Esophagus squamous epithelium (tissue), 5 donors: ENCODE measurements at regions not wholly inside any gene's neighbourhood (a gene's known extent, or its start where the extent isn't known, plus 50 kb on each side); places are given as distances from the start of the nearest gene placed in this dataset.

ENCODE experiments used
- DNase-seq: peaks from one replicate; lab custom pipeline; 2025; lab: John Stamatoyannopoulos, UW
- H3K27ac ChIP-seq, 4 donors: fragments of 200-600 bp; sonication (generic); one replicate each; pipeline ENCODE4 v1.5.1; 2016 to 2019; ENCODE audit warnings: mild to moderate bottlenecking in 1 of 4
- H3K27me3 ChIP-seq, 4 donors: fragments of 200-600 bp; sonication (generic); 1 replicate in 3 of 4; 2 replicates in 1 of 4; pipeline versions ENCODE4 v1.5.1 to v1.6.0; 2017 to 2021; ENCODE audit warnings: antibody characterized with exemption in 1 of 4
- H3K36me3 ChIP-seq, 3 donors: fragments of 200-600 bp; sonication (generic); one replicate each; pipeline ENCODE4 v1.5.1; 2016 to 2019
- H3K4me1 ChIP-seq, 3 donors: fragments of 200-600 bp; sonication (generic); one replicate each; pipeline ENCODE4 v1.5.1; 2017 to 2019
- H3K4me3 ChIP-seq, 4 donors: fragments of 200-600 bp; sonication (generic); 1 replicate in 3 of 4; 2 replicates in 1 of 4; pipeline ENCODE4 v1.5.1; 2016 to 2019; ENCODE audit warnings: mild to moderate bottlenecking in 2 of 4, moderate library complexity in 1 of 4
- H3K9me3 ChIP-seq, 3 donors: fragments of 200-600 bp; sonication (generic); one replicate each; pipeline ENCODE4 v1.5.1; 2016 to 2019
- POLR2A ChIP-seq, 4 donors: fragments of 450-650 bp; IDR thresholded peaks; one replicate each; pipeline ENCODE4 v1.6.1; 2017; ENCODE audit warnings: antibody characterized with exemption in 4 of 4, mild to moderate bottlenecking in 4 of 4, moderate library complexity in 3 of 4
- WGBS, 2 donors: methylation state at CpG; one replicate each; pipeline ENCODE4 v1.1.5; 2018; 5-methylcytosine and 5-hydroxymethylcytosine counted together
- intact Hi-C: fragments of 100-400 bp; cut with DNase I; formaldehyde crosslinking; loops from one replicate; pipeline ENCODE4 v1.15.0; 2022
- TF ChIP-seq, protein P1 (sequence below), 6 experiments: fragments of 450-650 bp in 4 of 6; fragments of 200-600 bp in 2 of 6; sonication (generic) in 2 of 6; IDR thresholded peaks; one replicate each; pipeline ENCODE4 v1.5.1; 2016 to 2019; ENCODE audit warnings: antibody characterized with exemption in 6 of 6, mild to moderate bottlenecking in 4 of 6, moderate library complexity in 4 of 6
- donor health status: DM: yes; HTN: yes; CAD: no.

DNA sequence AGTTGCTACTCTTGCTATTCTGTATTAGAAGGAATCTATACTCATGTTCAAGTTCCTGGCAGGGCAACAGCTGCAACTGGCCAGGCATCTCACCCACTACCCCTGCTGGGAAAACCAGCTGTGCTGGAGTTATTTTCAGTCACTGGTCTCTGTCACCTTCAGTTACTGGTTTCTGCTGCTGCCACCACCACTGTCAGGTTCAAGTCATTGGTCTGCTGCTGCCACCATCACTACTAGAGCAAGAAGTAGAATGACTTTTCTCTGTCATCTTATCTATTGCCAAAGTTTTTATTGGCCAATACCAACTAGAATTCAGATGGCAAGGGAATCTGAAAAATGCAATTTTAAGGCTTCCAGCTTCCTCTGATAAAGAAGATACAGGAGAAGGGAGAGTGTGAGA is 1615.2 kb downstream of the OLFM4 start:
- Histone ChIP-seq H3K4me3 (no peak overlapping the region), H3K4me1 (no peaks in the 10 kb centered on the region), H3K36me3 (no peaks in the 10 kb centered on the region), H3K9me3 (no peaks in the 10 kb centered on the region), H3K27me3 (no peaks in the 10 kb centered on the region), H3K27ac (no peak overlapping the region)
- TF ChIP-seq POLR2A (IDR thresholded peaks at IDR 0.05): no peak
- TF ChIP-seq, protein P1, sequence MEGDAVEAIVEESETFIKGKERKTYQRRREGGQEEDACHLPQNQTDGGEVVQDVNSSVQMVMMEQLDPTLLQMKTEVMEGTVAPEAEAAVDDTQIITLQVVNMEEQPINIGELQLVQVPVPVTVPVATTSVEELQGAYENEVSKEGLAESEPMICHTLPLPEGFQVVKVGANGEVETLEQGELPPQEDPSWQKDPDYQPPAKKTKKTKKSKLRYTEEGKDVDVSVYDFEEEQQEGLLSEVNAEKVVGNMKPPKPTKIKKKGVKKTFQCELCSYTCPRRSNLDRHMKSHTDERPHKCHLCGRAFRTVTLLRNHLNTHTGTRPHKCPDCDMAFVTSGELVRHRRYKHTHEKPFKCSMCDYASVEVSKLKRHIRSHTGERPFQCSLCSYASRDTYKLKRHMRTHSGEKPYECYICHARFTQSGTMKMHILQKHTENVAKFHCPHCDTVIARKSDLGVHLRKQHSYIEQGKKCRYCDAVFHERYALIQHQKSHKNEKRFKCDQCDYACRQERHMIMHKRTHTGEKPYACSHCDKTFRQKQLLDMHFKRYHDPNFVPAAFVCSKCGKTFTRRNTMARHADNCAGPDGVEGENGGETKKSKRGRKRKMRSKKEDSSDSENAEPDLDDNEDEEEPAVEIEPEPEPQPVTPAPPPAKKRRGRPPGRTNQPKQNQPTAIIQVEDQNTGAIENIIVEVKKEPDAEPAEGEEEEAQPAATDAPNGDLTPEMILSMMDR (IDR thresholded peaks at IDR 0.05): no peak
- DNase-seq: no peak
- intact Hi-C loops: no loop called here

DNA sequence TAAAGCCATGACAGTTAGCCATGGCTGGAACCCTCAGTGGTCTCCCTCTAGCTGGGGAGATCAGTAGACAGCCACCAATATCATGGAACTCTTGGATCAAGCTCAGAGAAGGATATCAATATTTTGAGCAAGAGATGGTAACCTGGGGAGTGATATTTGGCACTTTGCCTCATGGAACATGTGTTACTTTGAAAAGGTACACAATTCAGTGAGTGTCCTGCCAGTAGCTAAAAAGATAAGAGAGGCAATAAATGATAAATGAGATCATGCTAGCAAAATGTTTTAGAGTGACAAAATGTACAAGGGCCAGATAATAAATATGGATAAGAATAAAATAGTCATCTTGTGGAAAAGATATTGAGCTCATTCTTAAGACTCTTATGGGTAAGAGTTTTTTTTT is 1618.7 kb downstream of the OLFM4 start:
- H3K27ac ChIP-seq: no peak overlapping the region
- H3K4me1 ChIP-seq: no peaks in the 10 kb centered on the region
- no peak overlapping the region for H3K4me3 ChIP-seq
- intact Hi-C loops: no loop called here
- H3K9me3 ChIP-seq: no peaks in the 10 kb centered on the region
- H3K36me3 ChIP-seq: no peaks in the 10 kb centered on the region
- DNase-seq: no peak
- TF ChIP-seq POLR2A (IDR thresholded peaks at IDR 0.05): no peak
- TF ChIP-seq, protein P1 (IDR thresholded peaks at IDR 0.05): no peak
- H3K27me3 ChIP-seq: no peaks in the 10 kb centered on the region

DNA sequence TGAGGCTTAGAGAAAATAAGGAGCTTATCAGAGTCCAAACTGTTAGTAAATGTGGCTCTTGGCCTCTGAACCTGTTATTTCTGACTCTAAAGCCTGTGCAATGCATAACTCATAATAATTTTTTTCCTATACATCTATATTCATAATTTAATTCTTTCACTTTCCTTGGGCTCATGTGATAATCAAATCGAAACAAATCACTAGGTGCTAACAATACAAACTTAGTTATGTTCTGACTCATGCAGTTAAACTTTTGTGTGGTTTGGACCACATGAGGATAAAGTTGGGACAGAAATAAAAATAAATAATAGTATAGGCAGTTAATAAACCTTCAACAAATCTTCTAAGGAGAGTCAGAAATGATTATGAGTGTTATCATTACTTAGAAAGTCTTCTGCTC is 1629.0 kb downstream of the OLFM4 start:
- no peak overlapping the region for H3K27ac ChIP-seq
- no peaks in the 10 kb centered on the region for H3K4me1 ChIP-seq
- H3K27me3 ChIP-seq: no peaks in the 10 kb centered on the region
- 44 to 53% methylated on average over 1 of the region's 1 CpG for WGBS, 2 donors
- peaks cover 0 to 4% (median 0%) of the 10 kb centered on the region in 3 donors for H3K9me3 ChIP-seq
- TF ChIP-seq, protein P1 (IDR thresholded peaks at IDR 0.05): no peak
- TF ChIP-seq POLR2A (IDR thresholded peaks at IDR 0.05): no peak
- intact Hi-C loops: no loop called here
- DNase-seq: no peak
- H3K4me3 ChIP-seq: no peak overlapping the region
- H3K36me3 ChIP-seq: no peaks in the 10 kb centered on the region

DNA sequence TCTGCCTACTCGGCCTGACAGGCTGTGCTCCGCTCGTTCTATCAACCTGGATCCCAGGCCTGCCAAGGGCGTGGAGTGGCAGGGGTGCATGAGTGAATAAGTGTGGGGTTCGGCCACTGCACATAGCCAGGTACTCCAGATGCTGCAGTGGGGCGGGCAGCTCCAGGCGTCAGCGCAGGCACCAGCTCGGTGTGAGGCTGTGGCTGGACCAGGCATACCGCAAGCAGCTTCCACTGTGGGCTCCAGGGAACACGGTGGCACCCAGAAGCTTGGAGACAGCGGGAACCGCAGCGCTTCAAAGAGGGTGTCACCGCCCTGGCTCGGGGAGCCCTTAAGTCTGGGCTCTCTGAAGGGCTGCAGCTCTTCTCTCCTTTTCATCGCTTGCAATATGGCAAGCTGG is 1630.2 kb downstream of the OLFM4 start:
- Histone ChIP-seq H3K4me1 (no peaks in the 10 kb centered on the region), H3K9me3 (peaks cover 0 to 4% (median 0%) of the 10 kb centered on the region in 3 donors), H3K36me3 (no peaks in the 10 kb centered on the region), H3K27ac (no peak overlapping the region), H3K4me3 (no peak overlapping the region), H3K27me3 (no peaks in the 10 kb centered on the region)
- WGBS, 2 donors: 80 to 90% methylated on average over 2 to 8 of the region's 17 CpGs
- DNase-seq: no peak
- TF ChIP-seq, protein P1 (IDR thresholded peaks at IDR 0.05): no peak
- TF ChIP-seq POLR2A (IDR thresholded peaks at IDR 0.05): no peak
- intact Hi-C loops: no loop called here

DNA sequence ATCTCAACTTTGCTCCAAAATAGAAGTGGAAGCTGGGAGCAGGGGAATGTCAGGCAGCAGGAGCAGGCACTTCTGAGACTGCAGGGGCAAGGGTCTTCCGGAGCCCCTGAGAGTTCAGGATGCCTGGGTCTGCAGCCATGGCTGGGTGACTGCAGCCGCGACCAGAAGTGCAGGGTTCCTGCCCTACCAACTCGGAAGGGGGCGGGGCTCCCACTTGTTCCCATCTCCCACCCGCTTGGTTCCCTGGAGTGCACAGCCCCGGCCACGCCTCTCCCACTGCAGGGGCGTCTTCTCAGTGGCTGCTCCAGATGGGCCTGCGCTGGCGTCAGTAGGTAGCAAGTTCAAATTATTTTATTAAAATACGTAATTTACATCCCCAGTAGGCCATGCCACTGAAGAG is 1631.7 kb downstream of the OLFM4 start:
- 71 to 85% methylated on average over 2 to 11 of the region's 12 CpGs for WGBS, 2 donors

More for the DNA sequence above, 1631.7 kb downstream of the OLFM4 start:
- Histone ChIP-seq H3K9me3 (peaks cover 0 to 4% (median 0%) of the 10 kb centered on the region in 3 donors), H3K27ac (no peak overlapping the region), H3K27me3 (no peaks in the 10 kb centered on the region), H3K4me1 (no peaks in the 10 kb centered on the region), H3K36me3 (no peaks in the 10 kb centered on the region), H3K4me3 (no peak overlapping the region)
- no peak for TF ChIP-seq POLR2A (IDR thresholded peaks at IDR 0.05)
- TF ChIP-seq, protein P1 (IDR thresholded peaks at IDR 0.05): no peak
- DNase-seq: no peak
- intact Hi-C loops: no loop called here
